ENCODE measurements at regions not wholly inside any gene's neighbourhood (a gene's known extent, or its start where the extent isn't known, plus 50 kb on each side); places are given as distances from the start of the nearest gene placed in this dataset.

- ChIA-PET CTCF (no interaction called here), POLR2A (no interaction called here)
- no CpG with 5 or more reads among the region's 2 CpGs for WGBS (ENCODE audit: insufficient coverage)
- Histone ChIP-seq H3K36me3 (ENCODE audit: control insufficient read depth in 4 of 4, insufficient read depth in 4 of 4, low read length in 3 of 4) (no peaks in the 10 kb centered on the region), H3K4me3 (ENCODE audit: control insufficient read depth in 1 of 7, extremely low read depth in 1 of 7, insufficient read depth in 4 of 7, low read depth in 2 of 7, low read length in 6 of 7) (no peak overlapping the region), H3K4me1 (ENCODE audit: control extremely low read depth in 1 of 4, control insufficient read depth in 4 of 4, insufficient read depth in 4 of 4, low read length in 3 of 4) (no peaks in the 10 kb centered on the region), H3K27me3 (replicated peaks in 2 of 5; ENCODE audit: control insufficient read depth in 4 of 5, insufficient read depth in 5 of 5, low read length in 4 of 5) (no peaks in the 10 kb centered on the region), H3K9me3 (ENCODE audit: control extremely low read depth in 1 of 5, control insufficient read depth in 4 of 5, insufficient read depth in 2 of 5, low read depth in 1 of 5, low read length in 4 of 5) (no peaks in the 10 kb centered on the region), H3K27ac (ENCODE audit: insufficient read depth in 1 of 2, low read depth in 1 of 2, low read length in 2 of 2, poor library complexity in 1 of 2, severe bottlenecking in 2 of 2) (no peak overlapping the region)
- peak in 1 of 3 donors; percentile 0 for DNase-seq
Measured at GRCh38 chr4:157934151-157934550, 238.7 kb downstream of the GASK1B start.

- no peaks in the 10 kb centered on the region for H3K27me3 ChIP-seq (replicated peaks in 2 of 5; ENCODE audit: control insufficient read depth in 4 of 5, insufficient read depth in 5 of 5, low read length in 4 of 5)
- POLR2A ChIA-PET: no interaction called here
- CTCF ChIA-PET: no interaction called here
- no peak for DNase-seq
- no peak overlapping the region for H3K27ac ChIP-seq (ENCODE audit: insufficient read depth in 1 of 2, low read depth in 1 of 2, low read length in 2 of 2, poor library complexity in 1 of 2, severe bottlenecking in 2 of 2)
- H3K36me3 ChIP-seq (ENCODE audit: control insufficient read depth in 4 of 4, insufficient read depth in 4 of 4, low read length in 3 of 4): no peaks in the 10 kb centered on the region
- H3K4me1 ChIP-seq (ENCODE audit: control extremely low read depth in 1 of 4, control insufficient read depth in 4 of 4, insufficient read depth in 4 of 4, low read length in 3 of 4): no peaks in the 10 kb centered on the region
- no peaks in the 10 kb centered on the region for H3K9me3 ChIP-seq (ENCODE audit: control extremely low read depth in 1 of 5, control insufficient read depth in 4 of 5, insufficient read depth in 2 of 5, low read depth in 1 of 5, low read length in 4 of 5)
- no peak overlapping the region for H3K4me3 ChIP-seq (ENCODE audit: control insufficient read depth in 1 of 7, extremely low read depth in 1 of 7, insufficient read depth in 4 of 7, low read depth in 2 of 7, low read length in 6 of 7)
- WGBS (ENCODE audit: insufficient coverage): 100% methylated on average over 1 of the region's 1 CpG
Measured at GRCh38 chr4:157932936-157933335, 239.9 kb downstream of the GASK1B start.

- no peak overlapping the region for H3K27ac ChIP-seq (ENCODE audit: insufficient read depth in 1 of 2, low read depth in 1 of 2, low read length in 2 of 2, poor library complexity in 1 of 2, severe bottlenecking in 2 of 2)
- 100% methylated on average over 1 of the region's 1 CpG for WGBS (ENCODE audit: insufficient coverage)
Measured at GRCh38 chr4:157929486-157929885, 243.3 kb downstream of the GASK1B start.

GRCh38 chr4:157918036-157918832 is 254.6 kb downstream of the GASK1B start:
- Histone ChIP-seq H3K4me3 (ENCODE audit: control insufficient read depth in 1 of 7, extremely low read depth in 1 of 7, insufficient read depth in 4 of 7, low read depth in 2 of 7, low read length in 6 of 7) (no peak overlapping the region), H3K27ac (ENCODE audit: insufficient read depth in 1 of 2, low read depth in 1 of 2, low read length in 2 of 2, poor library complexity in 1 of 2, severe bottlenecking in 2 of 2) (no peak overlapping the region), H3K4me1 (ENCODE audit: control extremely low read depth in 1 of 4, control insufficient read depth in 4 of 4, insufficient read depth in 4 of 4, low read length in 3 of 4) (no peaks in the 10 kb centered on the region), H3K27me3 (replicated peaks in 2 of 5; ENCODE audit: control insufficient read depth in 4 of 5, insufficient read depth in 5 of 5, low read length in 4 of 5) (no peaks in the 10 kb centered on the region), H3K9me3 (ENCODE audit: control extremely low read depth in 1 of 5, control insufficient read depth in 4 of 5, insufficient read depth in 2 of 5, low read depth in 1 of 5, low read length in 4 of 5) (no peaks in the 10 kb centered on the region), H3K36me3 (ENCODE audit: control insufficient read depth in 4 of 4, insufficient read depth in 4 of 4, low read length in 3 of 4) (no peaks in the 10 kb centered on the region)
- DNase-seq: no peak
- POLR2A ChIA-PET: interaction anchor here (0.7 kb wide), 1 partner anchor 29 kb away, joined by 3 read pairs; no protein-coding TSS in a partner anchor
- CTCF ChIA-PET: no interaction called here
- no CpG with 5 or more reads among the region's 2 CpGs for WGBS (ENCODE audit: insufficient coverage)

More at GRCh38 chr4:157929486-157929885, 243.3 kb downstream of the GASK1B start:
- Histone ChIP-seq H3K36me3 (ENCODE audit: control insufficient read depth in 4 of 4, insufficient read depth in 4 of 4, low read length in 3 of 4) (no peaks in the 10 kb centered on the region), H3K4me1 (ENCODE audit: control extremely low read depth in 1 of 4, control insufficient read depth in 4 of 4, insufficient read depth in 4 of 4, low read length in 3 of 4) (no peaks in the 10 kb centered on the region), H3K27me3 (replicated peaks in 2 of 5; ENCODE audit: control insufficient read depth in 4 of 5, insufficient read depth in 5 of 5, low read length in 4 of 5) (no peaks in the 10 kb centered on the region), H3K9me3 (ENCODE audit: control extremely low read depth in 1 of 5, control insufficient read depth in 4 of 5, insufficient read depth in 2 of 5, low read depth in 1 of 5, low read length in 4 of 5) (no peaks in the 10 kb centered on the region), H3K4me3 (ENCODE audit: control insufficient read depth in 1 of 7, extremely low read depth in 1 of 7, insufficient read depth in 4 of 7, low read depth in 2 of 7, low read length in 6 of 7) (no peak overlapping the region)
- DNase-seq: no peak
- ChIA-PET CTCF (no interaction called here), POLR2A (no interaction called here)

- no peaks in the 10 kb centered on the region for H3K4me1 ChIP-seq (ENCODE audit: control extremely low read depth in 1 of 4, control insufficient read depth in 4 of 4, insufficient read depth in 4 of 4, low read length in 3 of 4)
- H3K36me3 ChIP-seq (ENCODE audit: control insufficient read depth in 4 of 4, insufficient read depth in 4 of 4, low read length in 3 of 4): no peaks in the 10 kb centered on the region
- no peak overlapping the region for H3K27ac ChIP-seq (ENCODE audit: insufficient read depth in 1 of 2, low read depth in 1 of 2, low read length in 2 of 2, poor library complexity in 1 of 2, severe bottlenecking in 2 of 2)
- no peak for DNase-seq
- H3K9me3 ChIP-seq (ENCODE audit: control extremely low read depth in 1 of 5, control insufficient read depth in 4 of 5, insufficient read depth in 2 of 5, low read depth in 1 of 5, low read length in 4 of 5): no peaks in the 10 kb centered on the region
- 80% methylated on average over 1 of the region's 3 CpGs for WGBS (ENCODE audit: insufficient coverage)
- H3K27me3 ChIP-seq (replicated peaks in 2 of 5; ENCODE audit: control insufficient read depth in 4 of 5, insufficient read depth in 5 of 5, low read length in 4 of 5): no peaks in the 10 kb centered on the region
- no peak overlapping the region for H3K4me3 ChIP-seq (ENCODE audit: control insufficient read depth in 1 of 7, extremely low read depth in 1 of 7, insufficient read depth in 4 of 7, low read depth in 2 of 7, low read length in 6 of 7)
- CTCF ChIA-PET: no interaction called here
- POLR2A ChIA-PET: no interaction called here
Measured at GRCh38 chr4:157912212-157912611, 260.6 kb downstream of the GASK1B start.

GRCh38 chr4:157911662-157912061 is 261.2 kb downstream of the GASK1B start:
- Histone ChIP-seq H3K4me3 (ENCODE audit: control insufficient read depth in 1 of 7, extremely low read depth in 1 of 7, insufficient read depth in 4 of 7, low read depth in 2 of 7, low read length in 6 of 7) (no peak overlapping the region), H3K4me1 (ENCODE audit: control extremely low read depth in 1 of 4, control insufficient read depth in 4 of 4, insufficient read depth in 4 of 4, low read length in 3 of 4) (no peaks in the 10 kb centered on the region), H3K27me3 (replicated peaks in 2 of 5; ENCODE audit: control insufficient read depth in 4 of 5, insufficient read depth in 5 of 5, low read length in 4 of 5) (no peaks in the 10 kb centered on the region), H3K9me3 (ENCODE audit: control extremely low read depth in 1 of 5, control insufficient read depth in 4 of 5, insufficient read depth in 2 of 5, low read depth in 1 of 5, low read length in 4 of 5) (no peaks in the 10 kb centered on the region), H3K36me3 (ENCODE audit: control insufficient read depth in 4 of 4, insufficient read depth in 4 of 4, low read length in 3 of 4) (no peaks in the 10 kb centered on the region), H3K27ac (ENCODE audit: insufficient read depth in 1 of 2, low read depth in 1 of 2, low read length in 2 of 2, poor library complexity in 1 of 2, severe bottlenecking in 2 of 2) (no peak overlapping the region)
- POLR2A ChIA-PET: no interaction called here
- no peak for DNase-seq
- CTCF ChIA-PET: no interaction called here
- WGBS (ENCODE audit: insufficient coverage): no CpG with 5 or more reads among the region's 1 CpG

GRCh38 chr4:157908691-157909090 is 264.1 kb downstream of the GASK1B start:
- ChIA-PET CTCF (no interaction called here), POLR2A (no interaction called here)
- H3K4me1 ChIP-seq (ENCODE audit: control extremely low read depth in 1 of 4, control insufficient read depth in 4 of 4, insufficient read depth in 4 of 4, low read length in 3 of 4): no peaks in the 10 kb centered on the region
- no peaks in the 10 kb centered on the region for H3K27me3 ChIP-seq (replicated peaks in 2 of 5; ENCODE audit: control insufficient read depth in 4 of 5, insufficient read depth in 5 of 5, low read length in 4 of 5)
- no peak for DNase-seq
- no peak overlapping the region for H3K4me3 ChIP-seq (ENCODE audit: control insufficient read depth in 1 of 7, extremely low read depth in 1 of 7, insufficient read depth in 4 of 7, low read depth in 2 of 7, low read length in 6 of 7)
- WGBS (ENCODE audit: insufficient coverage): 100% methylated on average over 2 of the region's 2 CpGs
- H3K9me3 ChIP-seq (ENCODE audit: control extremely low read depth in 1 of 5, control insufficient read depth in 4 of 5, insufficient read depth in 2 of 5, low read depth in 1 of 5, low read length in 4 of 5): no peaks in the 10 kb centered on the region
- no peaks in the 10 kb centered on the region for H3K36me3 ChIP-seq (ENCODE audit: control insufficient read depth in 4 of 4, insufficient read depth in 4 of 4, low read length in 3 of 4)
- no peak overlapping the region for H3K27ac ChIP-seq (ENCODE audit: insufficient read depth in 1 of 2, low read depth in 1 of 2, low read length in 2 of 2, poor library complexity in 1 of 2, severe bottlenecking in 2 of 2)

Measured in common myeloid progenitor, CD34-positive (primary cell).